HL-60 (cell line): ENCODE measurements at regions not wholly inside any gene's neighbourhood (a gene's known extent, or its start where the extent isn't known, plus 50 kb on each side); places are given as distances from the start of the nearest gene placed in this dataset.

Experiments used
- GABPA ChIP-seq: IDR thresholded peaks from 2 replicates; pipeline ENCODE4 v1.6.1; 2012; ENCODE audit warnings: low read depth
- POLR2AphosphoS5 ChIP-seq: IDR thresholded peaks from 2 replicates; pipeline ENCODE4 v1.6.1; 2012; ENCODE audit warnings: low read depth
- TF ChIP-seq, protein P1 (sequence below): IDR thresholded peaks from one replicate; pipeline ENCODE4 v1.5.1; 2011; ENCODE audit warnings: low read length, control low read depth, inconsistent platforms; ENCODE audit not compliant: insufficient read depth
- TF ChIP-seq, protein P2 (sequence below): IDR thresholded peaks from 2 replicates; pipeline ENCODE4 v1.6.1; 2012; ENCODE audit warnings: low read depth; ENCODE audit not compliant: insufficient replicate concordance

DNA sequence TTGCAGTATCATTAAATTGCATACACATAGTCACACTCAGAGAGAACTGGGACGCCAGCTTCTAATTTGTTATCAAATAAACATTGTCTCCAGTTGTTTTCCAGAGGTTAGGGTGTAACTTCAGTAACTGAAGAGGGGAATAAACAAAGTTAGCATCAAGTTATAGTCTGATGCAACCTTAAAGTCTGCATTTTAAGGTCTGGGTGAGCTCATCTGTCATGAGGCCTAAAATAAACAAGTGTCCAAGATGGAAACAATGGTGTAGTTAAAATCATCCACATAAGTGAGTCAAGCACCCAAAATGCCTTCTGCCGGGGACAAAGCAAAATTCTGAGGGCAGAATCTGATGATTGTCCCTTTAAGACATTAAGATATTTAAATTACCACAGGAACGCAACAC lies 70.3 kb upstream of the EMCN start:
- TF ChIP-seq GABPA (no peak), POLR2AphosphoS5 (no peak)
- TF ChIP-seq, protein P1, sequence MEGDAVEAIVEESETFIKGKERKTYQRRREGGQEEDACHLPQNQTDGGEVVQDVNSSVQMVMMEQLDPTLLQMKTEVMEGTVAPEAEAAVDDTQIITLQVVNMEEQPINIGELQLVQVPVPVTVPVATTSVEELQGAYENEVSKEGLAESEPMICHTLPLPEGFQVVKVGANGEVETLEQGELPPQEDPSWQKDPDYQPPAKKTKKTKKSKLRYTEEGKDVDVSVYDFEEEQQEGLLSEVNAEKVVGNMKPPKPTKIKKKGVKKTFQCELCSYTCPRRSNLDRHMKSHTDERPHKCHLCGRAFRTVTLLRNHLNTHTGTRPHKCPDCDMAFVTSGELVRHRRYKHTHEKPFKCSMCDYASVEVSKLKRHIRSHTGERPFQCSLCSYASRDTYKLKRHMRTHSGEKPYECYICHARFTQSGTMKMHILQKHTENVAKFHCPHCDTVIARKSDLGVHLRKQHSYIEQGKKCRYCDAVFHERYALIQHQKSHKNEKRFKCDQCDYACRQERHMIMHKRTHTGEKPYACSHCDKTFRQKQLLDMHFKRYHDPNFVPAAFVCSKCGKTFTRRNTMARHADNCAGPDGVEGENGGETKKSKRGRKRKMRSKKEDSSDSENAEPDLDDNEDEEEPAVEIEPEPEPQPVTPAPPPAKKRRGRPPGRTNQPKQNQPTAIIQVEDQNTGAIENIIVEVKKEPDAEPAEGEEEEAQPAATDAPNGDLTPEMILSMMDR: no peak
- TF ChIP-seq, protein P2, sequence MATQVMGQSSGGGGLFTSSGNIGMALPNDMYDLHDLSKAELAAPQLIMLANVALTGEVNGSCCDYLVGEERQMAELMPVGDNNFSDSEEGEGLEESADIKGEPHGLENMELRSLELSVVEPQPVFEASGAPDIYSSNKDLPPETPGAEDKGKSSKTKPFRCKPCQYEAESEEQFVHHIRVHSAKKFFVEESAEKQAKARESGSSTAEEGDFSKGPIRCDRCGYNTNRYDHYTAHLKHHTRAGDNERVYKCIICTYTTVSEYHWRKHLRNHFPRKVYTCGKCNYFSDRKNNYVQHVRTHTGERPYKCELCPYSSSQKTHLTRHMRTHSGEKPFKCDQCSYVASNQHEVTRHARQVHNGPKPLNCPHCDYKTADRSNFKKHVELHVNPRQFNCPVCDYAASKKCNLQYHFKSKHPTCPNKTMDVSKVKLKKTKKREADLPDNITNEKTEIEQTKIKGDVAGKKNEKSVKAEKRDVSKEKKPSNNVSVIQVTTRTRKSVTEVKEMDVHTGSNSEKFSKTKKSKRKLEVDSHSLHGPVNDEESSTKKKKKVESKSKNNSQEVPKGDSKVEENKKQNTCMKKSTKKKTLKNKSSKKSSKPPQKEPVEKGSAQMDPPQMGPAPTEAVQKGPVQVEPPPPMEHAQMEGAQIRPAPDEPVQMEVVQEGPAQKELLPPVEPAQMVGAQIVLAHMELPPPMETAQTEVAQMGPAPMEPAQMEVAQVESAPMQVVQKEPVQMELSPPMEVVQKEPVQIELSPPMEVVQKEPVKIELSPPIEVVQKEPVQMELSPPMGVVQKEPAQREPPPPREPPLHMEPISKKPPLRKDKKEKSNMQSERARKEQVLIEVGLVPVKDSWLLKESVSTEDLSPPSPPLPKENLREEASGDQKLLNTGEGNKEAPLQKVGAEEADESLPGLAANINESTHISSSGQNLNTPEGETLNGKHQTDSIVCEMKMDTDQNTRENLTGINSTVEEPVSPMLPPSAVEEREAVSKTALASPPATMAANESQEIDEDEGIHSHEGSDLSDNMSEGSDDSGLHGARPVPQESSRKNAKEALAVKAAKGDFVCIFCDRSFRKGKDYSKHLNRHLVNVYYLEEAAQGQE: no peak
